OCI-LY7 (cell line): ENCODE measurements at regions not wholly inside any gene's neighbourhood (a gene's known extent, or its start where the extent isn't known, plus 50 kb on each side); places are given as distances from the start of the nearest gene placed in this dataset.

Experiments
- EZH2phosphoT487 ChIP-seq: fragments of 200-600 bp; sonication (generic); IDR thresholded peaks from 2 replicates; pipeline ENCODE4 v1.6.1; 2018; ENCODE audit warnings: low read depth, borderline replicate concordance, mild to moderate bottlenecking, mixed run types, antibody characterized with exemption, low read length, moderate library complexity, mixed read lengths
- TF ChIP-seq, protein P1 (sequence below): fragments of 200-600 bp; sonication (generic); conservative IDR thresholded peaks from 2 replicates; pipeline ENCODE4 v1.5.1; 2014; ENCODE audit warnings: mild to moderate bottlenecking, antibody characterized with exemption, low read length, moderate library complexity, mixed read lengths

DNA sequence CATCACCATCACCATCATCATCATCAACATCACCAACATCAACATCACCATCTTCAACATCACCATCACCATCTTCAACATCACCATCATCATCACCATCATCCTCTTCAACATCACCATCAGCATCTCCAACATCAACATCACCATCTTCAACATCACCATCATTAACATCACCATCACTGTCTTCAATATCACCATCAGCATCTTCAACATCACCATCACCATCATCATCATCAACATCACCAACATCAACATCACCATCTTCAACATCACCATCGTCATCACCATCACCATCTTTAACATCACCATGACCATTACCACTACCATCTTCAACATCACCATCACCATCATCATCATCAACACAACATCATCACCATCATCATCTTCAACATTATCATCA lies 267.2 kb downstream of the SP3 start:
- TF ChIP-seq, protein P1, sequence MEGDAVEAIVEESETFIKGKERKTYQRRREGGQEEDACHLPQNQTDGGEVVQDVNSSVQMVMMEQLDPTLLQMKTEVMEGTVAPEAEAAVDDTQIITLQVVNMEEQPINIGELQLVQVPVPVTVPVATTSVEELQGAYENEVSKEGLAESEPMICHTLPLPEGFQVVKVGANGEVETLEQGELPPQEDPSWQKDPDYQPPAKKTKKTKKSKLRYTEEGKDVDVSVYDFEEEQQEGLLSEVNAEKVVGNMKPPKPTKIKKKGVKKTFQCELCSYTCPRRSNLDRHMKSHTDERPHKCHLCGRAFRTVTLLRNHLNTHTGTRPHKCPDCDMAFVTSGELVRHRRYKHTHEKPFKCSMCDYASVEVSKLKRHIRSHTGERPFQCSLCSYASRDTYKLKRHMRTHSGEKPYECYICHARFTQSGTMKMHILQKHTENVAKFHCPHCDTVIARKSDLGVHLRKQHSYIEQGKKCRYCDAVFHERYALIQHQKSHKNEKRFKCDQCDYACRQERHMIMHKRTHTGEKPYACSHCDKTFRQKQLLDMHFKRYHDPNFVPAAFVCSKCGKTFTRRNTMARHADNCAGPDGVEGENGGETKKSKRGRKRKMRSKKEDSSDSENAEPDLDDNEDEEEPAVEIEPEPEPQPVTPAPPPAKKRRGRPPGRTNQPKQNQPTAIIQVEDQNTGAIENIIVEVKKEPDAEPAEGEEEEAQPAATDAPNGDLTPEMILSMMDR = no peak
- TF ChIP-seq EZH2phosphoT487 = no peak
